BLaER1 treated with 17β-estradiol and CSF1 and Interleukin-3, amounts not matched to agents 10 nM and 100 nM (cell line): ENCODE measurements at regions not wholly inside any gene's neighbourhood (a gene's known extent, or its start where the extent isn't known, plus 50 kb on each side); places are given as distances from the start of the nearest gene placed in this dataset.

Experiments used
- H3K27ac ChIP-seq, 11 experiments: shearing (Covaris generic); formaldehyde crosslinking; 2 replicates each; pipeline ENCODE4 v1.8.1; 2022
- H3K27me3 ChIP-seq, 11 experiments: shearing (Covaris generic); formaldehyde crosslinking; 2 replicates each; pipeline ENCODE4 v1.8.1; 2022
- H3K36me3 ChIP-seq, 11 experiments: shearing (Covaris generic); formaldehyde crosslinking; 2 replicates each; pipeline ENCODE4 v1.8.1; 2022
- H3K4me1 ChIP-seq, 10 experiments: shearing (Covaris generic); formaldehyde crosslinking; 2 replicates each; pipeline ENCODE4 v1.8.1; 2022
- H3K4me2 ChIP-seq, 11 experiments: shearing (Covaris generic); formaldehyde crosslinking; 2 replicates each; pipeline ENCODE4 v1.8.1; 2022
- H3K4me3 ChIP-seq, 10 experiments: shearing (Covaris generic); formaldehyde crosslinking; 2 replicates each; pipeline ENCODE4 v1.8.1; 2022
- H3K9ac ChIP-seq, 11 experiments: shearing (Covaris generic); formaldehyde crosslinking; 2 replicates each; pipeline ENCODE4 v1.8.1; 2022
- H3K9me3 ChIP-seq, 11 experiments: shearing (Covaris generic); formaldehyde crosslinking; replicated peaks in 1 of 11; 2 replicates each; pipeline ENCODE4 v1.8.1; 2022
- H4K20me1 ChIP-seq, 11 experiments: shearing (Covaris generic); formaldehyde crosslinking; 2 replicates each; pipeline ENCODE4 v1.8.1; 2022
- Cebpa-rat ChIP-seq, 11 experiments: shearing (Covaris generic); IDR thresholded peaks; 2 replicates each; pipeline ENCODE4 v1.8.1; 2022

DNA sequence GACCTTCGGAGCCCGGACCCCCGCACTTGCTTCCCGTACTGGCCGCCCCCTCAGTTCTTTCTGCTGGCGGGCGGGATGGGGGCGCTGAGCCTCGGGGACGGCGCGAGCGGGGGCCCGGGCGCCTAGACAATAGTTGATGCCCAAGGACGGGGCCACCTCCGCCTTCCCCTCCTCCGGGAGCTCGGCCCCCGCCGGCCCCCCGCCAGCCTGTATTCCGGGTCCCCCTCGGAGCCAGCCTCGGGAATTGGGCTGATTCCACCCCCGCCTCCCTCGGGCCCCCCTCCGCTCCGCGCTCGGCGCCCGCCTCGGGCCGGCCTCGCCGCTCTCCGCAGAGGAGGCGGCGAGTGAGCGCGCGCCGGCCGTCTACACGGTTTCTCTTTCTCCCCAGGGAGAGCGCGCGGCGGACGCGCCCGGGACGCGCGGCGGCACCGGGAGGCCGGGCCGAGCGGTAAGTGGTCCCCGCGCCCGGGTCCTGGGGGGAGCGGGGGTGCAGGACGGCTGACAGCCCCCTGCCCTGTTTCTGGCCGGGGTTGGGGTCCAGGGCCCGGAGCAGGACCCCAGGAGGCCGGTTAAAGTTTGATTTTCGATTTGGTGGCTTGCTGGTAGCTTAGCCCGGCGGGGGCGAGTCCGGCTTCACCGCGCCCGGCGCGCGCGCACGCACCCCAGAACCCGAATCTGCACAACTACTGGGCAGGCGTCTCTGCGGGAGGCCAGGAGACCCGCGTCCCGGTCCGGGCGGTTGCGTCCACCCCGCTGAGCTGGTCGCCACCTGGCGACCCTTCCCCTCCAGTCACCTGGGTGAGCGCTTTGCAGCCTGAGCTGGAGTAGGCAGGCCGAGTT, 413.7 kb downstream of the PCNX1 start:
- TF ChIP-seq Cebpa-rat (IDR thresholded peaks at IDR 0.05): no peak

DNA sequence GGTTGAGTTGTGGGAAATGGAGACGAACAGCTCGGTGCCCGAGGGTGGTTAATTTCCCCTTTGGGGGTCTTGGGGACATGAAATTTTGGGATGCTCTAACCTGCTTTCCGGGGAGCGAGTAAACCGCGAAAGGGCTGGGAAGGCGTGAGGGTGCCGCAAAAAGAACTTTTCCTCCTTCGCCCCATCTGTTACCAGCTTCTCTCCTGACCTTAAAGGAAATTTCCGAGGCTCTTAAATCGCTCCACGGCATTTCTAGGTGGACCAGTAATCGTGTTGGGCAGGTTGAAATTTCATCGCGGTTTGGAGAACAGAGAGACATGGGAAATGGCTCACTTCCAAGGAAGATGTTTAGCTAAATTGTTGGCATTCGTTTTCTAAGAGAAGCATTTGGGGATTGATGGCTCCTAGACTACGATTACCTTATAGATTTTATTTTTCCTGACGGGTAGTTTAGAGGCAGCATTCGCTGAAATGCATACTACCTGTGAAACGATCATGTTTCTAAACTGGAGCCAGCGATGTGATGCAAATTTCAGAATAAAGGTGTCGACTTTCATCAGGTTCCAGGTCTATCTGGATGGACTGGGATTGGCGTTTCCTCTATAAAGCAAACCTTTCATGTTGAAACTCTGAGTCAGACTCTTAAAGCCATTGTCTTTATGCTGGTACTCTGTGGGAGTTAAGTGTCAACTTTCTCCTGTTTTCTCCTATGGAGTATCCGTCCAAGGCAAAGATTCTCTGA, 414.5 kb downstream of the PCNX1 start:
- 0 out of 22 replicates have a peak, but pooled peaks cover 0 to 7% (median 0%) of the 10 kb centered on the region in 11 experiments for H3K36me3 ChIP-seq
- peak overlapping the region; percentile 82 to 98 (median 94) for H3K4me3 ChIP-seq
- peaks cover 0 to 19% (median 0%) of the 10 kb centered on the region in 11 experiments; a peak in 5 of 22 replicates for H4K20me1 ChIP-seq
- peak overlapping the region; percentile 90 to 98 (median 96) for H3K27ac ChIP-seq
- no peak for TF ChIP-seq Cebpa-rat (IDR thresholded peaks at IDR 0.05)
- H3K9me3 ChIP-seq: no peaks in the 10 kb centered on the region
- H3K4me1 ChIP-seq: peaks cover 45 to 69% (median 57%) of the 10 kb centered on the region in 10 experiments
- H3K4me2 ChIP-seq: peak overlapping the region; percentile 79 to 98 (median 89)
- peak overlapping the region; percentile 93 to 99 (median 97) for H3K9ac ChIP-seq
- no peaks in the 10 kb centered on the region for H3K27me3 ChIP-seq

More for the DNA sequence above, 413.7 kb downstream of the PCNX1 start:
- Histone ChIP-seq H3K27me3 (no peaks in the 10 kb centered on the region), H3K4me2 (peak overlapping the region; percentile 79 to 98 (median 89)), H3K4me3 (peak overlapping the region; percentile 82 to 98 (median 94)), H3K36me3 (0 out of 22 replicates have a peak, but pooled peaks cover 0 to 6% (median 0%) of the 10 kb centered on the region in 11 experiments), H3K9ac (peak overlapping the region; percentile 93 to 99 (median 97)), H4K20me1 (peaks cover 0 to 12% (median 0%) of the 10 kb centered on the region in 11 experiments; a peak in 5 of 22 replicates), H3K4me1 (peaks cover 45 to 64% (median 53%) of the 10 kb centered on the region in 10 experiments), H3K9me3 (no peaks in the 10 kb centered on the region), H3K27ac (peak overlapping the region; percentile 90 to 98 (median 96))

- Histone ChIP-seq H3K27me3 (no peaks in the 10 kb centered on the region), H3K4me1 (peaks cover 48 to 68% (median 59%) of the 10 kb centered on the region in 10 experiments), H3K4me3 (peak overlapping the region in 8 of 10 experiments; percentile 19 to 98 (median 90); a peak in 13 of 20 replicates), H3K36me3 (0 out of 22 replicates have a peak, but pooled peaks cover 0 to 9% (median 0%) of the 10 kb centered on the region in 11 experiments), H4K20me1 (peaks cover 0 to 29% (median 0%) of the 10 kb centered on the region in 11 experiments; a peak in 5 of 22 replicates), H3K27ac (peak overlapping the region in 4 of 11 experiments; percentile 3 to 98 (median 96); a peak in 5 of 22 replicates), H3K9ac (peak overlapping the region in 7 of 11 experiments; percentile 42 to 99 (median 97); a peak in 12 of 22 replicates), H3K4me2 (peak overlapping the region; percentile 18 to 98 (median 89); a peak in 21 of 22 replicates), H3K9me3 (no peaks in the 10 kb centered on the region)
- TF ChIP-seq Cebpa-rat (IDR thresholded peaks at IDR 0.05): no peak
Observed at GRCh38 chr14:71322655-71323250, 415.5 kb downstream of the PCNX1 start.

DNA sequence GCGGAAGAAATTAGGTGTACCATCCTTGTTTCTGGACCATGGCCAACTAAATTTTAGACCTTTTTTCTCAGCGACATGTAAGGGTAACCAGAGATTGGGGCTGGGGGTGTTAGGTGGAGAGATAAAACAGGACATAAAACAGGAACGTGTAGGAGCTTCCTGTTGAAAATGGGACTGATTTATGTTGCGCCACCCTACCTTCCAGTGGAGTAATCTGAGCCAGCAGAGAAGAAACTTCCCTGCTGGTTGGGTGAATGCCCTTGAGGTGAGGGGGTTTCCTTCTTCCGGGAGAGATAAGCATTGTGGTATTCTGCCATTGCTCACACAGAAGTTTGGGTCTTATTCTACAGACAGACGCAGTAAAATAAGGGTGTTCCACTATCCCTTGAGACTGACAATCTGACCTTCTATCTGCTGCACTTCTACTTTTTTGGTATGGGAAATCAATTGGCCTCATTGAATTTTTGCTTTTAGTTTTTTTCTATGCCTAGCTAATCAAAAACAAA, 417.6 kb downstream of the PCNX1 start:
- Histone ChIP-seq H3K9ac (peak overlapping the region in 3 of 11 experiments; percentile 9 to 99 (median 97); a peak in 4 of 22 replicates), H3K27ac (peak overlapping the region in 10 of 11 experiments; percentile 9 to 98 (median 32); a peak in 15 of 22 replicates), H3K36me3 (peaks cover 0 to 17% (median 11%) of the 10 kb centered on the region in 11 experiments; a peak in 12 of 22 replicates), H4K20me1 (peaks cover 0 to 49% (median 0%) of the 10 kb centered on the region in 11 experiments; a peak in 6 of 22 replicates), H3K27me3 (no peaks in the 10 kb centered on the region), H3K4me2 (peak overlapping the region; percentile 44 to 93 (median 79)), H3K4me3 (peak overlapping the region in 6 of 10 experiments; percentile 19 to 89 (median 35); a peak in 7 of 20 replicates), H3K4me1 (peaks cover 44 to 74% (median 58%) of the 10 kb centered on the region in 10 experiments), H3K9me3 (peaks cover 6 to 13% (median 11%) of the 10 kb centered on the region in 11 experiments; a peak in 21 of 22 replicates)
- TF ChIP-seq Cebpa-rat (IDR thresholded peaks at IDR 0.05): peak in 8 of 11 experiments; percentile 15 to 85 (median 64); a peak in 12 of 22 replicates

DNA sequence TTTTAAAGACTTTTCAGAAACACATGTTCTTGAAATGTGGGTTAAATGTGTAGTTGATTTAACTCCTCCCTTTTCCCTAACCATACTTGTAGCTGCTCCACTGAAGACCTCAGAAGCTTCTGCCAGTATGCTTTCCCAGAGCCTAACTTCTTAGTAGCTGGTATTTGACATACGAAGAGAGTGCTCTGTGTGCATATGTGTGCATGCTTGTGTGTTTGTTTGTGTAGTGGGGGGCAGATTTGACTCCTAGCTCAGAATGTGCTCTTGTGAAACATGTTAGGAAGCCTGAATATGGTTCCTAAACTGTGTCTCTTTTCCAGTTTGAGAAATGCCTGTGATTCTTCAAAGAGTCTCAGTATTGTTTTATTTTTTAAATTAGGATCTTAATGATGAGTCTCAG, 420.4 kb downstream of the PCNX1 start:
- Histone ChIP-seq H3K4me2 (peak overlapping the region in 10 of 11 experiments; percentile 16 to 79 (median 51); a peak in 15 of 22 replicates), H3K27me3 (no peaks in the 10 kb centered on the region), H3K9ac (peak overlapping the region in 2 of 11 experiments; percentile 18 to 56; a peak in 1 of 22 replicates), H3K27ac (peak overlapping the region in 2 of 11 experiments; percentile 10 to 37; a peak in 2 of 22 replicates), H3K4me1 (peaks cover 42 to 92% (median 57%) of the 10 kb centered on the region in 10 experiments), H3K9me3 (peaks cover 13 to 23% (median 21%) of the 10 kb centered on the region in 11 experiments; a peak in 21 of 22 replicates), H4K20me1 (peaks cover 0 to 76% (median 0%) of the 10 kb centered on the region in 11 experiments; a peak in 6 of 22 replicates), H3K36me3 (peaks cover 5 to 26% (median 20%) of the 10 kb centered on the region in 11 experiments; a peak in 16 of 22 replicates), H3K4me3 (no peak overlapping the region)
- no peak for TF ChIP-seq Cebpa-rat (IDR thresholded peaks at IDR 0.05)

DNA sequence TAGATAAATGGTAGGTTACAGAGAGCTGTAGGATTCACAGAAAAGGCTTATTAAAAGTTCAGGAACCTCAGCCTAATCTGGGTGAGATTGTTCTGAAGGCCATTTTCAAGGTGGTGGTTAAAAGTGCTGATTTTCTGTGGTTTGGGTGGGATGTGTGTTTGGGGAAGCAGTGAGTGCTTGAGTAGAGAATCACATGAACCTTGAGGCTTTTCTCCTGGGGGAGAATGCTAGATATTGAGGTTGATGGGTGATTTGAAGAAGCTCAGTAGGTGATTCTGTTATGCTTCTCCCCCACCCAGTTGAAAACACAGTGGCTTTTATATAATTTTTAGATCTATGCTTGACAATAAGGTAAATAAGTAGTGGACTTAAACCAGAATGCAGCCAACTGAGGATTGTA, 420.9 kb downstream of the PCNX1 start:
- H3K9ac ChIP-seq: peak overlapping the region in 2 of 11 experiments; percentile 18; a peak in 3 of 22 replicates
- no peak overlapping the region for H3K4me3 ChIP-seq
- H4K20me1 ChIP-seq: peaks cover 0 to 80% (median 0%) of the 10 kb centered on the region in 11 experiments; a peak in 6 of 22 replicates
- no peaks in the 10 kb centered on the region for H3K27me3 ChIP-seq
- TF ChIP-seq Cebpa-rat (IDR thresholded peaks at IDR 0.05): no peak
- H3K4me2 ChIP-seq: peak overlapping the region; percentile 9 to 79 (median 45); a peak in 19 of 22 replicates
- H3K4me1 ChIP-seq: peaks cover 38 to 92% (median 55%) of the 10 kb centered on the region in 10 experiments
- H3K9me3 ChIP-seq: peaks cover 13 to 25% (median 21%) of the 10 kb centered on the region in 11 experiments; a peak in 21 of 22 replicates
- peaks cover 5 to 29% (median 22%) of the 10 kb centered on the region in 11 experiments; a peak in 16 of 22 replicates for H3K36me3 ChIP-seq
- peak overlapping the region in 2 of 11 experiments; percentile 10 to 37; a peak in 3 of 22 replicates for H3K27ac ChIP-seq

- Histone ChIP-seq H3K9ac (no peak overlapping the region), H3K27me3 (no peaks in the 10 kb centered on the region), H3K4me3 (no peak overlapping the region), H3K4me1 (peaks cover 37 to 86% (median 48%) of the 10 kb centered on the region in 10 experiments), H3K9me3 (peaks cover 14 to 33% (median 26%) of the 10 kb centered on the region in 11 experiments; a peak in 21 of 22 replicates), H3K4me2 (peak overlapping the region in 2 of 11 experiments; percentile 68 to 79; a peak in 5 of 22 replicates), H3K36me3 (peaks cover 5 to 37% (median 25%) of the 10 kb centered on the region in 11 experiments; a peak in 16 of 22 replicates), H4K20me1 (peaks cover 0 to 88% (median 0%) of the 10 kb centered on the region in 11 experiments; a peak in 6 of 22 replicates), H3K27ac (no peak overlapping the region)
- TF ChIP-seq Cebpa-rat (IDR thresholded peaks at IDR 0.05): no peak
Observed at GRCh38 chr14:71328954-71329353, 421.7 kb downstream of the PCNX1 start.
